ENCODE measurements at regions not wholly inside any gene's neighbourhood (a gene's known extent, or its start where the extent isn't known, plus 50 kb on each side); places are given as distances from the start of the nearest gene placed in this dataset.
"Not testable (repeated sequence)": the region's sequence is repeated elsewhere in the genome, so short reads cannot be mapped to it uniquely, and the experiment has no call there.

DNA sequence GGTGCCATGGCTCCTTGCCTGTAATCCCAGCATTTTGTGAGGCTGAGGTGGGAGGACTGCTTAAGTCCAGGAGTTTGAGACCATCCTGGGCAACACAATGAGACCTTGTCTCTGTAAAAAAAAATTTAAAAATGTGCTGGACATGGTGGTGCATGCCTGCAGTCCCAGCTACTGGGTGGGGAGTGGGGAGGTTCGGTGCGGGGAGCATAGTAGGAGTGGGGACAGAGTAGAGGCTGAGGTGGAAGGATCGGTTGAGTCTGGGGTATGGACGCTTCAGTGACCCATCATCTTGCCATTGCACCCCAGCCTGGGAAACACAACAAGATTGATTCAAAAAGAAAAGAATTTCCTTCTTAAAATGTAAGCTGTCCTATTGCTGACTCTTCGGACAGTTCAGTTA lies 1490.0 kb upstream of the GBE1 start:
- no peak for DNase-seq

DNA sequence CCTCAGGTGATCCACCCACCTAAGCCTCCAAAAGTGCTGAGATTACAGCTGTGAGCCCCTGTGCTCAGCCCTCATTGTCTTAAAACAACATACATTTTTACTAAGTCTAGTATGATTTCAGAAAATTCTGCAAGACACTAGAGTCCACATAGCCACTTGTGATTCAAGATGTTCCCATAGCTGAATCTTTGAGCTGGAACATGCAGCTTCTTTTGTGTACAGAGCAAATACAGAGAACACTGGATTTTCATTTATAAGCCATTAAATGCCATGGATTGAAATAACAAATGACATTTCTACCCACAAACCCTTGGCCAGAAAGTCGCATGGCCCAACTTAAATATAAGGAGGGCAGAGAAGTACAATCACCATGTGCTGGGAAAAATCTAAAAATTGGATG lies 1489.2 kb upstream of the GBE1 start:
- no peak for DNase-seq

GRCh38 chr3:83248454-83248853 lies 1487.0 kb upstream of the GBE1 start:
- DNase-seq = no peak

DNA sequence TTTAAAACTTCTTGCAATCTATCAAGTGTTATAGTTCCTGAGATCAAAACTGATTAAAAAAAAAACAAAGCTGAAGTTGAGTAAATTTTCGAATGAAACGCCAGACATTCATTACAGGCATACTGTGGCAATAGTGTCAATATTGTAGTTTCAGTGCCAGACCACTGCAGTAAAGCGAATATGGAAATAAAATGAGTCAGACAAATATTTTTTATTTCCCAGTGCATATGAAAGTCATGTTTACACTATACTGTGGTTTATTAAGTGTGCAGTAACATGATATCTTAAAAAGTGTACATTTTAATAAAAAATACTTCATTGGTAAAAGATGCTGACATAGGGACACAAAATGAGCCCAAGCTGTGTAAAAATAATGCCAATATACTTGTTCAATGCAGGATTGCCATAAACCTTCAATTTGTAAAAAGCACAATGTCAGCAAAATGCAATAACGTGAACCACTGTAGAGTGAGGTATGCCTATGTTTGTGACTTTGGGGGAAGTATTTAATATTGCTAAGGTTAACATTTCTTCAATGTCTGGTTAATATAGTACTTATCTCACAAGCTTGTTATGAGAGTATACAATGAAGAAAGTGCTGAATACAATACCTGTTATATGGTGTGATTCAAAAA lies 1473.9 kb upstream of the GBE1 start:
- DNase-seq = no peak

- DNase-seq = no peak
Measured at GRCh38 chr3:83233715-83234114, 1472.3 kb upstream of the GBE1 start.

GRCh38 chr3:83230841-83231240 lies 1469.4 kb upstream of the GBE1 start:
- no peak for DNase-seq

GRCh38 chr3:83230376-83230775 lies 1468.9 kb upstream of the GBE1 start:
- no peak for DNase-seq

GRCh38 chr3:83226751-83227150 lies 1465.3 kb upstream of the GBE1 start:
- DNase-seq = no peak

DNA sequence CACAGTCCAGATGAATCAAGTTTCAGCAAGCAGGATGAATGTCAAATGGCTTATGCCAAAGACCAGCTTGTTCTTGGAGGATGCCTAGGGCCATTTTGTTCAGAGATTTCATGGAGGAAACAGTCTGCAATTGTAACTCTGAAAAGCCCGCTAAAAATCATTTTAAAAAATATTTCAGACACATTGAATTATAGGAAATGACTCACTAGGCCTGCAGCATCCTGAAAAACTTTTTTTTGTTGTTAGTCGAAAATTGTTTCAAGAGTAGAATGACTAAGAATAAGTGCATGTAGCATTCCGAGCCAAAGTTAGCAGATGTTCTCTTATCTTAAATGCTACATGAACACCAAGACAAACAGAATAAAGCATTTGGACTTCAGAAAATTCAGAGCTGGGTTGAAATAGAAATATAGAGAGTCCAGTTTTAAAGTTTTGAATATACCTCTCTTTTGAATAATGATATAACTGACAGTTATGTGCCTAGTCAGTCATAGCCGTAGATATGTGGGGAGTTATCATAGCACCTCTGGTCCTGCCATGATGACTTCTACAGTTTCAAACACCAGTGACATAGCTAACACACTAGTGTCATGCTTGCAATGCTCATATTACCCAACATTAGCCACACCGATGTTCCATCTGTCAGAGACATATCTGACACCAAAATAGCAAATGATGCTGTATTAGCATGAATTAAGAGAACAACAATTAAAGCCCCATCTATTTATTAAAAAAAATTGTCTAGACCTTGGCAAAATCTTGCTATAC lies 1462.8 kb upstream of the GBE1 start:
- no peak for DNase-seq

GRCh38 chr3:83218383-83219200 lies 1457.1 kb upstream of the GBE1 start:
- DNase-seq = no peak

GRCh38 chr3:83217595-83218118 lies 1456.2 kb upstream of the GBE1 start:
- DNase-seq = not testable (repeated sequence)

DNA sequence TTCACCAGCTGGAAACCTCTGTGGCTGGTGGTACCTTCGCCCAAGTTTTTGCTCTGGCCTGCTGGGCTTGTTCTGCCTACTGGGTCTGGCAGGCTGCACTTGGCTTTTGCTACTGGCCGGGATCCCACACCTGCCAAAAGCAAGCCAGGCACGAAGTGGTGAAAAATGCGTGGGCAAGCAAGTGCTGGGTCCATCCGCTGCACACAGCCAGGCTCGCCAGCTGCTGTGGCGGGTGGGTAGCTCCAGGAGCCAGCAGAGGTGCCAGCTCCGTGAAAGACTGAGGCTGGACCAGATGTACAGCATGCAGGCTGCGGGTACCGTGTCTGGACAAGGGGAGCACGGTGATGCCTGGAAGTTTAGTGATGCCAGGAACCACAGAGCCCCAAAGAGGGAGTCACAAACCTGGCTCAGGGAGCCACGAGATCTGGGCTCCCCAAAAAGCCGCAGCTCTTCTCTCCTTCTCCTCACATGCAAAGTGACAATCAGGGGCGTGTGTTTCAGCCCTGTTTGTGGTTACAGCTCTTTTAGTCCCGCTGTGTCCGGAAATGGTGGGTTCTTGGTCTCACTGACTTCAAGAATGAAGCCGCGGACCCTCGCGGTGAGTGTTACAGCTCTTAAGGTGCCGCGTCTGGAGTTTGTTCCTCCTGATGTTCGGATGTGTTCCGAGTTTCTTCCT lies 1455.6 kb upstream of the GBE1 start:
- no peak for DNase-seq

GRCh38 chr3:83195243-83195642 lies 1433.8 kb upstream of the GBE1 start:
- no peak for DNase-seq

DNA sequence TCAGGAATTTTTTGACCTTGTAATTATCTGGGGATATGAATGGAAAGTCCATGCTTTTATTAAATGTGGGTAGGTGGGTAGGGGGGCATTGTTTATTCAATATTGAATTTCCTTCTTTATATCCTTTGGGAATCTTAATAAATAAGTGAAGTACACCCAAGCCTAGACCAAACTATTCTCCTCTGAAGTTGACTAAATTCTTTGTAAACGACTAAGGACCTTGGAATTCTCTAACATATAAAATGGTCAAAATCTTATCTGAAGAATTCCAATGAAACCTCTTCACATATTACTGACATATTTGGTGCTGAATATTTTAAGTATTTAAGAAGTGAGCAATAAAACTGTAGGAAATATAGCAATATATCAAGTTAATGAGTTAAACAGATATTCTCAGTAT lies 1432.1 kb upstream of the GBE1 start:
- DNase-seq = no peak

GRCh38 chr3:83189634-83190033 lies 1428.2 kb upstream of the GBE1 start:
- no peak for DNase-seq

DNA sequence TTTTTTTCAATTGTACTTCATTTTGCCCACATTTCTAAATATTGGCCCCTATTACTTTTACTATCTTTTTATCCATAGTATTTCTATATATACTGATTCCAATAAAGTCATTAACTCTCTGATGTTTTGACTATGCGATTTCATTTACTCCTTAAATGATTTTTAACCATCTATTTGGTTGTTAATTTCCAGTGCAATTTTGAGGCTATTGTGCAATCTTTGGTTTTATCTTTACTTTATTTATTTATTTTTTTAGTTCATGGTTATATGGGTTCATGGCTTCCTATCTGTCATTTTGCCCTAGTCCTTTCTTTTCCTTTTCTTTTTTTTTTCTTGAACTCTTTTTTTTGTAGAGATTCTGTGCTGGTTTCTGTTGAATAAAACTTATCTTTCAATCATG lies 1408.0 kb upstream of the GBE1 start:
- DNase-seq = no peak

GRCh38 chr3:83150896-83151295 lies 1389.5 kb upstream of the GBE1 start:
- DNase-seq = no peak

DNA sequence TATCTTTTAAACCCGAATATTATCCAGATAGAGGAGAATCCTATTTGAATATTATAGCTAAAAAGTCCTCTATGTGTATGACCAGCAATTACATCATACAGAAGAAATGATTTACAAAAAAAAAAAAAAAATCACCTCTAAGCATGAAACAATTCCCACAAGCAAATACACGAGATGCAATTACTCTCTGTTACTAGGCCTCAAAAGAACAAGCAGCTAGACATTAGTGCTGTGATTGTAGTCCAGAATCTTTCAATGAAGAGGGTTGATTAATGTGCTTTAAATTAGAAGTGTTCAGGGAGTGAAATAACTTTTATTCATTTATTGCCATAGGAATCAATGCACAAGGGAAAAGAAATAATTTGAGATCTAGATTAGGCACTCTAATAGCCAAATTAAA lies 1379.5 kb upstream of the GBE1 start:
- DNase-seq = no peak

DNA sequence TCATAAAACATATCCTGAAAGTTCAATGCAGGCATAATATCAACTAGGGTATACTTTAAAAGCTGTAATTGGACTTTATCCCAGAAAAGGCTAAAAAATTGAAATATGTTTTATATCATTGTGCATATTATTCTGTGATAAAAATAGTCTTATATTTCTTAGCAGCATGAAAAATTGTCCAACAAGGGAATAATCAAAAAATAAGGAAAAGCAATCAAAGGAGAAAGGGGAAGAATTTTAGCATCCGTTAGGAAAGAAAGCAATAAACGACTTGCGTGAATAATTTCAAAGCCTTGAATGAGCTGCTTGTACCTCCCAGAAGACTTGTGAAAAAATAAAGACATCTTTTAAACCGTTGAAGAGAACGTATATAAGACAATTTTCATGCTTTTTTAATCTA lies 1369.8 kb upstream of the GBE1 start:
- DNase-seq = no peak

DNA sequence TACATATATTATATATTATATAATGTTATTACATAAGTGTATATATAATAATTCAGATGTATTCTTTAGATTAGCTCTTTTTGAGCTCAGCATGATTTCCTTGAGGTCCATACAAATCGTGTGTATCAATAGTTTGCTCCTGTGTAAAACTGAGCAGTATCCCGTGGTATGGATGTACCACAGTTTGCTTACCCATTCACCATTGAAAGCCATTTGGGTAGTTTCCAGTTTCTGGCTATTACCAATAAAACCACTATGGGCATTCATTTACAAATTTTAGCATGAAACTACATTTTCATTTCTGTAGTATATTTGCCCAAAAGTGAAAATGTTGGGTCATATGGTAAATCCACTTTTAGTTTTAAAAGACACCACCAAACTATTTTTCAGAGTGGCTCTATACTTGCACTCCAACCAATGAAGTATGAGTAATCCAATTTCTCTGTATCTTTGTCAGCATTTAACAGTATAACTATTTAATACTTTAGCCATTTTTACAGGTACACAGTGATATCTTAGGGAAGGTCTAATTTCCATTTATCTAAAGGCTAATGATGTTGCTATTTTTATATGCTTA lies 1361.4 kb upstream of the GBE1 start:
- no peak for DNase-seq

DNA sequence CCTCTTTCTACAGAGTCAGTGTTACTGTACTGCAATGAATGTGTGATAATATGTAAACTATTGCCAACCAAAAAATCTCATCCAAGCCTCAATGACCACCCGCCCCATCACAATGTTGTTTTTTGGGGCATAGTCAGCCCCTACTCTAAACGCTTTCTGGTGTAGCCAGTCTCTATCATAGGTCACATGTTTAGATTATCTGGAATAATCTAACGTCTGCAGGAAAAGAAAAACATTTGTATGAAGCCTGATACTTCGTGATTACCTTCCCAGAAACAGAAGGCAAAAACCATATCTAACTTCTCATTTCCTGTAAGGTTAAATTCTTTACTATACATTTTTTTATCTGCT lies 1331.8 kb upstream of the GBE1 start:
- no peak for DNase-seq

DNA sequence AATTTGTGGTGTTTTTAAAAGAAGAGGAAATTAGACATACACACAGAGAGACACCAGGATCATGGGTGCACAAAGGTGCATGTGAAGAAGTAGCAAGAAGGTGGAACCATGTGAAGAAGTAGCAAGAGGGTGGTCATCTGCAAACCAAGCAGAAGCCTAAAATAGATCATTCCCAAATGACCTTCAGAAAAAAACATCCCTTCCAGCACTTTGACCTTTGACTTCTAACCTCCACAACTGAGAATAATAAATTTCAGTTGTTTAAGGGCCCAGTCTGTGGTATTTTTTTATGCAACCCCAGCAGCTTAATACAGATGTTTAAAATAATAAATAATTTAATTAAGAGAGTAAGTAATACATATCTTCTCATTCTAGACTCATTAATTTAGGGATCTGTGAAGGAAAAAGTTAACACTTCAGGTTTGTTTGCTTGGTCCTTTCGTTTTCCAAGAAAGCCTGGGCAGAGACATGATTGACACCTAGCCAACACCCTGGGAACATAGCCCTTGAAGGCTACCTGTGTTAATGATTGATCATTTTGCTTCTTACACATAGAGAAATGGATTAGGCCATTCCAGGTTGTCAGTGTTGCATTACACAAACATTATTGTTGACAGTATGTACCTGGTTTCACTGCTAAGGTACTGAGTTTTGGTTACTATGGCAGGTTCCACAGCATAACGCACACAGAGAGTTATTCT lies 1331.2 kb upstream of the GBE1 start:
- no peak for DNase-seq

Measured in activated gamma-delta T cell treated with Interleukin-2 at 50 U/mL for 16 hours (primary cell).